GM12878 (cell line): ENCODE measurements at regions not wholly inside any gene's neighbourhood (a gene's known extent, or its start where the extent isn't known, plus 50 kb on each side); places are given as distances from the start of the nearest gene placed in this dataset.

Experiments used
- ATAC-seq: fragments of 200-7000 bp; cut with Tn5 transposase; 3 replicates; pipeline ENCODE4 v1.9.1; 2020; ENCODE audit warnings: mild to moderate bottlenecking, moderate library complexity
- BruUV-seq: library from RNA; stranded (reverse); fragments of 400-500 nt; replicated peaks from 2 replicates; lab custom pipeline; 2021; lab: Mats Ljungman, UMichigan
- CTCF ChIA-PET: fragments of 300-600 bp; sonication (Branson Sonifier 250); formaldehyde crosslinking; extraction: SDS; loops from one replicate; lab custom pipeline; 2021; ENCODE audit warnings: inconsistent platforms; lab: Yijun Ruan, JAX
- POLR2A ChIA-PET: fragments of 350-600 bp; formaldehyde crosslinking; extraction: SDS; loops from one replicate; lab custom pipeline; 2021; ENCODE audit warnings: inconsistent platforms; lab: Charles Lee
- RAD21 ChIA-PET: fragments of 300-600 bp; sonication (Branson Sonifier 250); formaldehyde crosslinking; loops from one replicate; lab custom pipeline; 2023; ENCODE audit warnings: antibody characterized with exemption; ENCODE audit not compliant: unreplicated experiment; lab: Charles Lee
- SMC1A ChIA-PET: fragments of 300-600 bp; sonication (Branson Sonifier 250); formaldehyde crosslinking; loops from one replicate; lab custom pipeline; 2023; ENCODE audit not compliant: unreplicated experiment, uncharacterized antibody; lab: Charles Lee
- DNase-seq: peaks from one replicate; pipeline ENCODE4 v3.0.0-alpha.2; 2011; ENCODE audit warnings: low read depth, low spot score
- FAIRE-seq: peaks from 3 replicates; lab custom pipeline; 2011; peaks lifted over from hg19 to GRCh38; lab: Jason Lieb, UNC
- H2AFZ ChIP-seq: 2 replicates; pipeline ENCODE4 v1.6.0; 2011; ENCODE audit warnings: low read depth, low read length, control low read depth; ENCODE audit not compliant: control insufficient read depth
- H3K27ac ChIP-seq: 2 replicates; pipeline ENCODE4 v1.5.1; 2011; ENCODE audit warnings: control low read depth; ENCODE audit not compliant: control insufficient read depth, insufficient read depth
- H3K27me3 ChIP-seq, 2 experiments: replicated peaks in 1 of 2; 2 replicates each; pipeline versions ENCODE4 v1.6.0 to v1.6.1; 2011; ENCODE audit warnings: low read length in 1 of 2; ENCODE audit not compliant: control insufficient read depth in 2 of 2, insufficient read depth in 2 of 2
- H3K36me3 ChIP-seq, 2 experiments: 2 replicates each; pipeline ENCODE4 v1.5.1; 2011; ENCODE audit warnings: low read length in 1 of 2; ENCODE audit not compliant: control insufficient read depth in 2 of 2, insufficient read depth in 2 of 2
- H3K4me1 ChIP-seq: 2 replicates; pipeline ENCODE4 v1.6.1; 2011; ENCODE audit warnings: mild to moderate bottlenecking, low read length, moderate library complexity, mixed read lengths; ENCODE audit not compliant: control insufficient read depth, insufficient read depth
- H3K4me2 ChIP-seq: 2 replicates; pipeline ENCODE4 v1.6.0; 2011; ENCODE audit warnings: control low read depth; ENCODE audit not compliant: control insufficient read depth, insufficient read depth
- H3K4me3 ChIP-seq: fragments of 200-600 bp; sonication (generic); 2 replicates; pipeline ENCODE4 v1.5.1; 2016
- H3K79me2 ChIP-seq: 2 replicates; pipeline ENCODE4 v1.6.0; 2011; ENCODE audit warnings: low read length; ENCODE audit not compliant: control insufficient read depth, insufficient read depth
- H3K9ac ChIP-seq: 2 replicates; pipeline ENCODE4 v1.8.0; 2011; ENCODE audit warnings: low read length, control low read depth, mixed read lengths; ENCODE audit not compliant: control insufficient read depth, insufficient read depth
- H3K9me3 ChIP-seq: replicated peaks from 3 replicates; pipeline ENCODE4 v1.5.1; 2011; ENCODE audit warnings: mild to moderate bottlenecking, low read length; ENCODE audit not compliant: control insufficient read depth, insufficient read depth
- H4K20me1 ChIP-seq: 2 replicates; pipeline ENCODE4 v1.6.0; 2011; ENCODE audit not compliant: control insufficient read depth, insufficient read depth
- KDM1A ChIP-seq: fragments of 200-600 bp; sonication (generic); IDR thresholded peaks from 2 replicates; pipeline ENCODE4 v1.6.1; 2016; ENCODE audit warnings: borderline replicate concordance
- MTA3 ChIP-seq: IDR thresholded peaks from 2 replicates; pipeline ENCODE4 v1.6.1; 2012; ENCODE audit warnings: low read length, inconsistent platforms, borderline replicate concordance
- SMAD1 ChIP-seq: fragments of 450-650 bp; IDR thresholded peaks from 2 replicates; pipeline ENCODE4 v1.6.1; 2018; ENCODE audit warnings: mild to moderate bottlenecking, low read depth; ENCODE audit not compliant: partially characterized antibody
- SREBF2 ChIP-seq: IDR thresholded peaks from 2 replicates; pipeline ENCODE4 v1.6.1; 2012; ENCODE audit warnings: mild to moderate bottlenecking, low read length
- STAT3 ChIP-seq: IDR thresholded peaks from 2 replicates; pipeline ENCODE4 v1.6.1; 2011; ENCODE audit warnings: low read depth, low read length, improper control_type of control experiment
- TARDBP ChIP-seq: IDR thresholded peaks from 2 replicates; pipeline ENCODE4 v1.6.1; 2016; ENCODE audit warnings: borderline replicate concordance
- TBL1XR1 ChIP-seq: IDR thresholded peaks from 2 replicates; pipeline ENCODE4 v1.6.1; 2012; ENCODE audit warnings: low read depth, low read length, improper control_type of control experiment
- YY1 ChIP-seq: IDR thresholded peaks from 2 replicates; pipeline ENCODE4 v1.6.1; 2011; ENCODE audit warnings: low read depth, mild to moderate bottlenecking, low read length
- ZZZ3 ChIP-seq: IDR thresholded peaks from 2 replicates; pipeline ENCODE4 v1.6.1; 2011; ENCODE audit warnings: low read depth; ENCODE audit not compliant: control insufficient read depth, insufficient read length
- WGBS: methylation state at CpG from one replicate; pipeline ENCODE4 v1.1.6; 2016; ENCODE audit warnings: low lambda C conversion rate; ENCODE audit not compliant: insufficient replicate concordance, insufficient coverage; ENCODE audit errors: missing lambda C conversion rate; 5-methylcytosine and 5-hydroxymethylcytosine counted together
- in situ Hi-C: fragments of 300-500 bp; cut with MboI; formaldehyde crosslinking; loops from 9 replicates; pipeline ENCODE4 v1.14.3; 2018; ENCODE audit warnings: mixed read lengths
- intact Hi-C: fragments of 100-400 bp; cut with micrococcal nuclease; formaldehyde crosslinking; loops from one replicate; pipeline ENCODE4 v1.14.2; 2022; ENCODE audit not compliant: unreplicated experiment
- TF ChIP-seq, protein P1 (sequence below): fragments of 450-650 bp; IDR thresholded peaks from 2 replicates; pipeline ENCODE4 v1.6.1; 2016; ENCODE audit warnings: mild to moderate bottlenecking
- TF ChIP-seq, protein P2 (sequence below): fragments of 450-650 bp; IDR thresholded peaks from 2 replicates; pipeline ENCODE4 v1.6.1; 2017; ENCODE audit warnings: mild to moderate bottlenecking, moderate library complexity

DNA sequence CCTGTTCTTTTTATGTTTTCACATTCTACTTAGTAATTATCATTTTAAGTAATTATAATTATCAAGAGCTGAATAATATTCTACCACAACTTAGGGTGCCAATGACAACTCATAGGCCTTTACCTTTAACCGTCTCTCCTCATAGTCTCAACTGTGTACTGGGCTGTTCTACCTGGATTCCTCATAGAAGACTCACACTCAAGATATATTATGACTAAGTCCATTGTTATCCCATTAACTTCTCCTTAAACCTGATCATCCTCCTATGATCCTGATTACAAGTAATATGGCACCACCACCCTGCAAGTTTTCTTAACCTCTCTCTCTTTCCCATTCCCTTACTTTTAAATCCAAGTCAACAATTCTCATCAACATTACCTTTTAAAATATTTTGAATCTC is 285.9 kb upstream of the VEPH1 start:
- Histone ChIP-seq H2AFZ (no peak overlapping the region), H3K4me2 (no peak overlapping the region), H3K9me3 (no peaks in the 10 kb centered on the region), H3K27me3 (no peaks in the 10 kb centered on the region; a peak in 1 of 4 replicates), H3K4me1 (no peaks in the 10 kb centered on the region), H4K20me1 (no peaks in the 10 kb centered on the region), H3K79me2 (no peaks in the 10 kb centered on the region), H3K36me3 (no peaks in the 10 kb centered on the region), H3K4me3 (no peak overlapping the region), H3K9ac (no peak overlapping the region), H3K27ac (no peak overlapping the region)
- TF ChIP-seq, protein P1, sequence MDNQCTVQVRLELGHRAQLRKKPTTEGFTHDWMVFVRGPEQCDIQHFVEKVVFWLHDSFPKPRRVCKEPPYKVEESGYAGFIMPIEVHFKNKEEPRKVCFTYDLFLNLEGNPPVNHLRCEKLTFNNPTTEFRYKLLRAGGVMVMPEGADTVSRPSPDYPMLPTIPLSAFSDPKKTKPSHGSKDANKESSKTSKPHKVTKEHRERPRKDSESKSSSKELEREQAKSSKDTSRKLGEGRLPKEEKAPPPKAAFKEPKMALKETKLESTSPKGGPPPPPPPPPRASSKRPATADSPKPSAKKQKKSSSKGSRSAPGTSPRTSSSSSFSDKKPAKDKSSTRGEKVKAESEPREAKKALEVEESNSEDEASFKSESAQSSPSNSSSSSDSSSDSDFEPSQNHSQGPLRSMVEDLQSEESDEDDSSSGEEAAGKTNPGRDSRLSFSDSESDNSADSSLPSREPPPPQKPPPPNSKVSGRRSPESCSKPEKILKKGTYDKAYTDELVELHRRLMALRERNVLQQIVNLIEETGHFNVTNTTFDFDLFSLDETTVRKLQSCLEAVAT: no peak
- no peak for TF ChIP-seq ZZZ3
- no peak for TF ChIP-seq KDM1A
- in situ Hi-C loops: no loop called here
- 55% methylated on average over 1 of the region's 1 CpG for WGBS
- DNase-seq: no peak
- RAD21 ChIA-PET: no interaction called here
- SMC1A ChIA-PET: no interaction called here
- POLR2A ChIA-PET: no interaction called here
- no peak for FAIRE-seq
- CTCF ChIA-PET: no interaction called here
- ATAC-seq: no peak
- intact Hi-C loops: no loop called here
- BruUV-seq: no TSS peak

DNA sequence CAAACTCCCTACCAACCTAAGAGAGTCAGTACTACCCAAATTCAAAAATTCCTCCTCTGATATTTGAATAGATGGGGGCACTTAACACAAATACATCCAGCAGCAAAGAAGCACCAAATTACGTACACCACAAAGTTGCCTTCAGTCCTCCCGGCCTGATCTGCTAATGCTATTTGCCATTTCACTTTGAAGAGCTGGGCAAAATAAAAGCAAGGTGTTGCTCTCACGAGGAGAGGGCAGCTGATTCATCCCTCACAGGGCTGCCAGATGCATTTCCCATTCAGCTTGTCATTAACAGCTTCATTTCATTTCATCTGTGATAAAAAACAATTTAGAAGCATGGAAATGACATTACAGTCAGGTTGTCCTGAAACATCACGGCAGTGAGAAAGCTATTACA is 283.4 kb upstream of the VEPH1 start:
- ChIA-PET RAD21 (no interaction called here), CTCF (no interaction called here), SMC1A (no interaction called here), POLR2A (no interaction called here)
- Histone ChIP-seq H3K79me2 (no peaks in the 10 kb centered on the region), H3K4me3 (no peak overlapping the region), H2AFZ (no peak overlapping the region), H4K20me1 (no peaks in the 10 kb centered on the region), H3K9ac (no peak overlapping the region), H3K9me3 (no peaks in the 10 kb centered on the region), H3K4me2 (no peak overlapping the region), H3K27ac (no peak overlapping the region), H3K27me3 (no peaks in the 10 kb centered on the region; a peak in 1 of 4 replicates), H3K36me3 (no peaks in the 10 kb centered on the region), H3K4me1 (no peaks in the 10 kb centered on the region)
- in situ Hi-C loops (no loop called here), intact Hi-C loops (no loop called here)
- BruUV-seq: no TSS peak
- FAIRE-seq: no peak
- no peak for TF ChIP-seq MTA3
- TF ChIP-seq SREBF2: no peak
- no peak for TF ChIP-seq YY1
- TF ChIP-seq SMAD1: no peak
- TF ChIP-seq TARDBP: no peak
- no peak for TF ChIP-seq TBL1XR1
- TF ChIP-seq, protein P2, sequence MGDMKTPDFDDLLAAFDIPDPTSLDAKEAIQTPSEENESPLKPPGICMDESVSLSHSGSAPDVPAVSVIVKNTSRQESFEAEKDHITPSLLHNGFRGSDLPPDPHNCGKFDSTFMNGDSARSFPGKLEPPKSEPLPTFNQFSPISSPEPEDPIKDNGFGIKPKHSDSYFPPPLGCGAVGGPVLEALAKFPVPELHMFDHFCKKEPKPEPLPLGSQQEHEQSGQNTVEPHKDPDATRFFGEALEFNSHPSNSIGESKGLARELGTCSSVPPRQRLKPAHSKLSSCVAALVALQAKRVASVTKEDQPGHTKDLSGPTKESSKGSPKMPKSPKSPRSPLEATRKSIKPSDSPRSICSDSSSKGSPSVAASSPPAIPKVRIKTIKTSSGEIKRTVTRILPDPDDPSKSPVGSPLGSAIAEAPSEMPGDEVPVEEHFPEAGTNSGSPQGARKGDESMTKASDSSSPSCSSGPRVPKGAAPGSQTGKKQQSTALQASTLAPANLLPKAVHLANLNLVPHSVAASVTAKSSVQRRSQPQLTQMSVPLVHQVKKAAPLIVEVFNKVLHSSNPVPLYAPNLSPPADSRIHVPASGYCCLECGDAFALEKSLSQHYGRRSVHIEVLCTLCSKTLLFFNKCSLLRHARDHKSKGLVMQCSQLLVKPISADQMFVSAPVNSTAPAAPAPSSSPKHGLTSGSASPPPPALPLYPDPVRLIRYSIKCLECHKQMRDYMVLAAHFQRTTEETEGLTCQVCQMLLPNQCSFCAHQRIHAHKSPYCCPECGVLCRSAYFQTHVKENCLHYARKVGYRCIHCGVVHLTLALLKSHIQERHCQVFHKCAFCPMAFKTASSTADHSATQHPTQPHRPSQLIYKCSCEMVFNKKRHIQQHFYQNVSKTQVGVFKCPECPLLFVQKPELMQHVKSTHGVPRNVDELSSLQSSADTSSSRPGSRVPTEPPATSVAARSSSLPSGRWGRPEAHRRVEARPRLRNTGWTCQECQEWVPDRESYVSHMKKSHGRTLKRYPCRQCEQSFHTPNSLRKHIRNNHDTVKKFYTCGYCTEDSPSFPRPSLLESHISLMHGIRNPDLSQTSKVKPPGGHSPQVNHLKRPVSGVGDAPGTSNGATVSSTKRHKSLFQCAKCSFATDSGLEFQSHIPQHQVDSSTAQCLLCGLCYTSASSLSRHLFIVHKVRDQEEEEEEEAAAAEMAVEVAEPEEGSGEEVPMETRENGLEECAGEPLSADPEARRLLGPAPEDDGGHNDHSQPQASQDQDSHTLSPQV: no peak
- TF ChIP-seq STAT3: no peak
- WGBS: 0% methylated on average over 4 of the region's 4 CpGs
- DNase-seq: no peak
- ATAC-seq: no peak
